Adrenal gland (tissue), 9 donors: ENCODE measurements at regions not wholly inside any gene's neighbourhood (a gene's known extent, or its start where the extent isn't known, plus 50 kb on each side); places are given as distances from the start of the nearest gene placed in this dataset.

Experiments
- DNase-seq, 7 donors: peaks; one replicate each; pipeline ENCODE4 v3.0.0-alpha.2; 2019 to 2020
- H3K27ac ChIP-seq, 5 donors: fragments of 200-600 bp; sonication (generic) in 4 of 5; 1 replicate in 3 of 5; 2 replicates in 2 of 5; pipeline versions ENCODE4 v1.5.1 to v1.8.0; 2016 to 2020; ENCODE audit warnings: mild to moderate bottlenecking in 1 of 5
- H3K27me3 ChIP-seq: fragments of 200-600 bp; 2 replicates; pipeline ENCODE4 v1.8.0; 2021
- H3K36me3 ChIP-seq, 2 donors: fragments of 200-600 bp; replicated peaks in 1 of 2; 1 replicate in 1 of 2; 2 replicates in 1 of 2; pipeline versions ENCODE4 v1.5.1 to v1.8.0; 2018 to 2022
- H3K4me1 ChIP-seq, 2 donors: fragments of 200-600 bp; replicated peaks in 1 of 2; 1 replicate in 1 of 2; 2 replicates in 1 of 2; pipeline versions ENCODE4 v1.5.1 to v1.8.0; 2018 to 2021
- H3K4me3 ChIP-seq, 4 donors: fragments of 200-600 bp; sonication (generic) in 3 of 4; one replicate each; pipeline ENCODE4 v1.5.1; 2016 to 2018
- H3K9me3 ChIP-seq, 3 donors: fragments of 200-600 bp; sonication (generic) in 1 of 3; replicated peaks in 1 of 3; 1 replicate in 2 of 3; 2 replicates in 1 of 3; pipeline versions ENCODE4 v1.5.1 to v1.8.0; 2016 to 2021
- CTCF ChIP-seq, 6 experiments: fragments of 450-650 bp in 4 of 6; fragments of 200-600 bp in 2 of 6; sonication (generic) in 1 of 6; IDR thresholded peaks; 1 replicate in 5 of 6; 2 replicates in 1 of 6; pipeline versions ENCODE4 v1.5.1 to v1.8.0; 2016 to 2021; ENCODE audit warnings: antibody characterized with exemption in 6 of 6, mild to moderate bottlenecking in 2 of 6, moderate library complexity in 1 of 6
- POLR2A ChIP-seq, 2 donors: fragments of 450-650 bp; IDR thresholded peaks; one replicate each; pipeline ENCODE4 v1.6.1; 2017; ENCODE audit warnings: antibody characterized with exemption in 2 of 2, mild to moderate bottlenecking in 2 of 2, moderate library complexity in 1 of 2
- WGBS, 4 donors: extraction: QIAGEN DNeasy Blood & Tissue Kit in 2 of 4; methylation state at CpG; one replicate each; pipeline versions ENCODE4 v1.1.5 to v1.1.7; 2013 to 2017; 5-methylcytosine and 5-hydroxymethylcytosine counted together
- intact Hi-C, 2 donors: fragments of 100-400 bp; cut with DNase I; formaldehyde crosslinking; loops; one replicate each; pipeline versions ENCODE4 v1.14.1 to v1.15.0; 2022 to 2023
- donor health status: healthy with polysubstance abuse.
- donor health status: Bipolar disorder and iron deficiency.
- donor health status: DM: yes; HTN: yes; CAD: no.
- donor health status: DM: no; HTN: no; CAD: no.
- donor health status: DM: no; HTN: no; CAD: no.

- H3K27me3 ChIP-seq = no peaks in the 10 kb centered on the region
- no peak overlapping the region for H3K4me3 ChIP-seq
- H3K36me3 ChIP-seq = no peaks in the 10 kb centered on the region
- 77 to 86% (median 84%) methylated on average over 10 of the region's 10 CpGs for WGBS, 4 donors
- TF ChIP-seq CTCF (IDR thresholded peaks at IDR 0.05) = no peak
- no peak for TF ChIP-seq POLR2A (IDR thresholded peaks at IDR 0.05)
- no peaks in the 10 kb centered on the region for H3K4me1 ChIP-seq
- H3K9me3 ChIP-seq = no peaks in the 10 kb centered on the region
- H3K27ac ChIP-seq = no peak overlapping the region
- DNase-seq = no peak
- intact Hi-C loops = no loop called here
These were observed 255.6 kb upstream of the ADARB2 start for GRCh38 chr10:1992930-1993329.

GRCh38 chr10:1989090-1989489, 251.8 kb upstream of the ADARB2 start:
- WGBS, 4 donors = 75 to 86% (median 76%) methylated on average over 5 of the region's 5 CpGs
- Histone ChIP-seq H3K4me1 (no peaks in the 10 kb centered on the region), H3K36me3 (no peaks in the 10 kb centered on the region), H3K4me3 (no peak overlapping the region), H3K27ac (no peak overlapping the region), H3K27me3 (no peaks in the 10 kb centered on the region), H3K9me3 (no peaks in the 10 kb centered on the region)
- no peak for TF ChIP-seq CTCF (IDR thresholded peaks at IDR 0.05)
- TF ChIP-seq POLR2A (IDR thresholded peaks at IDR 0.05) = no peak
- intact Hi-C loops = no loop called here
- no peak for DNase-seq

- Histone ChIP-seq H3K27me3 (no peaks in the 10 kb centered on the region), H3K27ac (no peak overlapping the region), H3K36me3 (no peaks in the 10 kb centered on the region), H3K4me3 (no peak overlapping the region), H3K4me1 (no peaks in the 10 kb centered on the region), H3K9me3 (no peaks in the 10 kb centered on the region)
- WGBS, 4 donors = 66 to 71% (median 70%) methylated on average over 3 of the region's 3 CpGs
- intact Hi-C loops = no loop called here
- TF ChIP-seq POLR2A (IDR thresholded peaks at IDR 0.05) (no peak), CTCF (IDR thresholded peaks at IDR 0.05) (no peak)
- no peak for DNase-seq
These were observed 244.7 kb upstream of the ADARB2 start for GRCh38 chr10:1981976-1982375.

GRCh38 chr10:1980459-1980858, 243.1 kb upstream of the ADARB2 start:
- Histone ChIP-seq H3K27me3 (no peaks in the 10 kb centered on the region), H3K4me1 (no peaks in the 10 kb centered on the region), H3K27ac (no peak overlapping the region), H3K36me3 (no peaks in the 10 kb centered on the region), H3K9me3 (no peaks in the 10 kb centered on the region), H3K4me3 (no peak overlapping the region)
- 49 to 58% (median 54%) methylated on average over 3 of the region's 3 CpGs for WGBS, 4 donors
- no peak for DNase-seq
- no peak for TF ChIP-seq CTCF (IDR thresholded peaks at IDR 0.05)
- TF ChIP-seq POLR2A (IDR thresholded peaks at IDR 0.05) = no peak
- intact Hi-C loops = no loop called here
